ENCODE measurements at regions not wholly inside any gene's neighbourhood (a gene's known extent, or its start where the extent isn't known, plus 50 kb on each side); places are given as distances from the start of the nearest gene placed in this dataset.
"Not testable (repeated sequence)": the region's sequence is repeated elsewhere in the genome, so short reads cannot be mapped to it uniquely, and the experiment has no call there.

- no peak for DNase-seq
Observed at GRCh38 chr12:83796531-83796930, 1109.8 kb downstream of the TMTC2 start.

- no peak for DNase-seq
Observed at GRCh38 chr12:83793616-83794015, 1106.9 kb downstream of the TMTC2 start.

GRCh38 chr12:83784298-83784890 is 1097.7 kb downstream of the TMTC2 start:
- DNase-seq: no peak

GRCh38 chr12:83779526-83779925 is 1092.8 kb downstream of the TMTC2 start:
- no peak for DNase-seq

GRCh38 chr12:83769151-83769550 is 1082.4 kb downstream of the TMTC2 start:
- no peak for DNase-seq

GRCh38 chr12:83767723-83768122 is 1081.0 kb downstream of the TMTC2 start:
- no peak for DNase-seq

- no peak for DNase-seq
Observed at GRCh38 chr12:83763425-83763824, 1076.7 kb downstream of the TMTC2 start.

GRCh38 chr12:83759906-83760305 is 1073.2 kb downstream of the TMTC2 start:
- DNase-seq: no peak

GRCh38 chr12:83758888-83759631 is 1072.4 kb downstream of the TMTC2 start:
- no peak for DNase-seq

- no peak for DNase-seq
Observed at GRCh38 chr12:83753904-83754303, 1067.2 kb downstream of the TMTC2 start.

GRCh38 chr12:83753205-83753604 is 1066.5 kb downstream of the TMTC2 start:
- DNase-seq: no peak

GRCh38 chr12:83739607-83740006 is 1052.9 kb downstream of the TMTC2 start:
- no peak for DNase-seq

GRCh38 chr12:83710851-83711250 is 1024.1 kb downstream of the TMTC2 start:
- DNase-seq: no peak

- no peak for DNase-seq
Observed at GRCh38 chr12:83709899-83710298, 1023.2 kb downstream of the TMTC2 start.

- DNase-seq: no peak
Observed at GRCh38 chr12:83700838-83701237, 1014.1 kb downstream of the TMTC2 start.

- DNase-seq: not testable (repeated sequence)
Observed at GRCh38 chr12:83696311-83696710, 1009.6 kb downstream of the TMTC2 start.

- no peak for DNase-seq
Observed at GRCh38 chr12:83691730-83692129, 1005.0 kb downstream of the TMTC2 start.

GRCh38 chr12:83690465-83690864 is 1003.8 kb downstream of the TMTC2 start:
- DNase-seq: no peak

- no peak for DNase-seq
Observed at GRCh38 chr12:83689333-83689732, 1002.6 kb downstream of the TMTC2 start.

- DNase-seq: no peak
Observed at GRCh38 chr12:83676781-83677295, 990.1 kb downstream of the TMTC2 start.

- DNase-seq: no peak
Observed at GRCh38 chr12:83666690-83667089, 980.0 kb downstream of the TMTC2 start.

GRCh38 chr12:83665634-83666218 is 979.0 kb downstream of the TMTC2 start:
- no peak for DNase-seq

GRCh38 chr12:83664650-83665049 is 977.9 kb downstream of the TMTC2 start:
- DNase-seq: no peak

GRCh38 chr12:83660727-83661358 is 974.1 kb downstream of the TMTC2 start:
- DNase-seq: no peak
